Activated CD8-positive, alpha-beta T cell treated with anti-CD3 and anti-CD28 coated beads for 36 hours (primary cell): ENCODE measurements at regions not wholly inside any gene's neighbourhood (a gene's known extent, or its start where the extent isn't known, plus 50 kb on each side); places are given as distances from the start of the nearest gene placed in this dataset.

Experiments used
- ATAC-seq: fragments of 200-7000 bp; cut with Tn5 transposase; one replicate; pipeline ENCODE4 v1.10.0; 2021; ENCODE audit warnings: mild to moderate bottlenecking, moderate library complexity
- CTCF ChIA-PET: fragments of 350-600 bp; sonication (Branson Sonifier 250); formaldehyde crosslinking; loops from one replicate; lab custom pipeline; 2021; ENCODE audit warnings: antibody characterized with exemption; lab: Charles Lee
- POLR2A ChIA-PET: fragments of 350-600 bp; sonication (Branson Sonifier 250); formaldehyde crosslinking; loops from one replicate; lab custom pipeline; 2021; ENCODE audit warnings: antibody characterized with exemption; lab: Charles Lee
- DNase-seq: peaks from one replicate; pipeline ENCODE4 v3.0.0-alpha.2; 2020
- H3K27ac Mint-ChIP-seq: one replicate; pipeline ENCODE4 v1.8.0; 2021; ENCODE audit warnings: mild to moderate bottlenecking, mixed read lengths
- H3K27me3 Mint-ChIP-seq: one replicate; pipeline ENCODE4 v1.8.0; 2021; ENCODE audit warnings: mixed read lengths
- H3K36me3 Mint-ChIP-seq: one replicate; pipeline ENCODE4 v1.8.0; 2021; ENCODE audit warnings: low read depth, mixed read lengths
- H3K4me1 Mint-ChIP-seq: one replicate; pipeline ENCODE4 v1.8.0; 2021; ENCODE audit warnings: low read depth, mixed read lengths
- H3K4me3 Mint-ChIP-seq: one replicate; pipeline ENCODE4 v1.8.0; 2021; ENCODE audit warnings: mild to moderate bottlenecking, moderate library complexity, mixed read lengths
- H3K9me3 Mint-ChIP-seq: one replicate; pipeline ENCODE4 v1.8.0; 2021; ENCODE audit warnings: mixed read lengths
- intact Hi-C: fragments of 100-400 bp; cut with micrococcal nuclease; formaldehyde crosslinking; loops from one replicate; pipeline ENCODE4 v1.10.0; 2022
- TF ChIP-seq, protein P1 (sequence below): fragments of 200-600 bp; IDR thresholded peaks from one replicate; pipeline ENCODE4 v1.8.0; 2022; ENCODE audit warnings: antibody characterized with exemption, mild to moderate bottlenecking

DNA sequence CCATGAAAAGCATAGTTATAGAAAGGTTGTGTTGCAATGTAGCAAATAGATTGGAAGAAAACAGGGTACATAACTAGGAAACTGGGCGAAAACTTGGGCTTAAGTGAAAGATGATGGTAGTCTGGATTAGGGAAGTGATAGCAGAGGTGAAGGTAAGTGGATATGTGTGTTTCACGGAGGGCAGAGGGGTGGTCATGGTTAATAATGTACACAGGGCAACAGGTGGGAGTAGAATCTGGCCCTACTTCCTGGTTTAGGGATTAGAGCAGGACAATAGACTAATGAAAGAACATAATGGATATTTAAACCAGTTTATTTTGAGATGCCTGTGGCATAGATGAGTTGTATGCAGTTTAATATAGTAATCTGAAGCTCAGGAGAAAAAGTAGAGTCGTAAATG lies 257.3 kb upstream of the SPRY2 start:
- H3K27me3 Mint-ChIP-seq: no peaks in the 10 kb centered on the region
- H3K4me3 Mint-ChIP-seq: no peak overlapping the region
- H3K4me1 Mint-ChIP-seq: no peaks in the 10 kb centered on the region
- no peak overlapping the region for H3K27ac Mint-ChIP-seq
- ATAC-seq: no peak
- intact Hi-C loops: no loop called here
- POLR2A ChIA-PET: no interaction called here
- H3K9me3 Mint-ChIP-seq: no peaks in the 10 kb centered on the region
- H3K36me3 Mint-ChIP-seq: no peaks in the 10 kb centered on the region
- TF ChIP-seq, protein P1, sequence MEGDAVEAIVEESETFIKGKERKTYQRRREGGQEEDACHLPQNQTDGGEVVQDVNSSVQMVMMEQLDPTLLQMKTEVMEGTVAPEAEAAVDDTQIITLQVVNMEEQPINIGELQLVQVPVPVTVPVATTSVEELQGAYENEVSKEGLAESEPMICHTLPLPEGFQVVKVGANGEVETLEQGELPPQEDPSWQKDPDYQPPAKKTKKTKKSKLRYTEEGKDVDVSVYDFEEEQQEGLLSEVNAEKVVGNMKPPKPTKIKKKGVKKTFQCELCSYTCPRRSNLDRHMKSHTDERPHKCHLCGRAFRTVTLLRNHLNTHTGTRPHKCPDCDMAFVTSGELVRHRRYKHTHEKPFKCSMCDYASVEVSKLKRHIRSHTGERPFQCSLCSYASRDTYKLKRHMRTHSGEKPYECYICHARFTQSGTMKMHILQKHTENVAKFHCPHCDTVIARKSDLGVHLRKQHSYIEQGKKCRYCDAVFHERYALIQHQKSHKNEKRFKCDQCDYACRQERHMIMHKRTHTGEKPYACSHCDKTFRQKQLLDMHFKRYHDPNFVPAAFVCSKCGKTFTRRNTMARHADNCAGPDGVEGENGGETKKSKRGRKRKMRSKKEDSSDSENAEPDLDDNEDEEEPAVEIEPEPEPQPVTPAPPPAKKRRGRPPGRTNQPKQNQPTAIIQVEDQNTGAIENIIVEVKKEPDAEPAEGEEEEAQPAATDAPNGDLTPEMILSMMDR: no peak
- CTCF ChIA-PET: no interaction called here
- DNase-seq: no peak

DNA sequence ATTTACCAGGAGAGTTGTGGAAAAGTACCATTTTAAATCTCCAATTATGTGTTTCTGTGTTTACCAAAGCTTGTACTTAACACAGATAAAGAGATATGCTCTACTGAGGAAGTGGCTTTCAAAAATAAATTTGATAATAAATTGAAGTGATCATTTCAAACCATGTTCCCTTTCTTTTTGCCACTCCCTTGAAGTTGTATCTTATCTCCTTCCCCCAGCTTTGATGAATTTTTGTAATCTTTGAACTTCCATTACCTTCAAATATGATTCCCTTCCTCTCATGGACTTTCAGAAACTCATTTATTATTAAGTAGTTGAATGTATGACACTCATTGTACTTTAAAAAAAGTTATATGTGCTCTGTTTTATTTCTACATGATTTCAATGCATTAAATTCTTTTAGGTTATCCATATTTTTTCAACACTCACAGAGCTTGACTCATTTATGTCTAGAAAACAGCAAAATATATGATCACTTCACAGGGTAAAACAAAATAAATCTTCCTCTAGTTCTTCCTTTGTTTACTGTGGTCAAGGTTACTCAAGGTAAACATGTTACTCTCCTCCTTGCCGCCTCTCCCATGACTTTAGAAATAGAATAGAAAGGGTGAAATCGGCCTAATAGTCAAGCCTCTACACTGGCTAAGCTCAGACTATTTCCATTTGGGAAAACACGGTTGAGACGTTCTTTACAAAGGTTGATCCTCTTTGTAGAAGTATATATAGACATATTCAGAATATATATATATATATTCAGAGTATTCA lies 251.2 kb upstream of the SPRY2 start:
- TF ChIP-seq, protein P1: no peak
- ATAC-seq: no peak
- no peaks in the 10 kb centered on the region for H3K9me3 Mint-ChIP-seq
- no peaks in the 10 kb centered on the region for H3K27me3 Mint-ChIP-seq
- no peaks in the 10 kb centered on the region for H3K4me1 Mint-ChIP-seq
- H3K36me3 Mint-ChIP-seq: no peaks in the 10 kb centered on the region
- no peak overlapping the region for H3K27ac Mint-ChIP-seq
- no peak overlapping the region for H3K4me3 Mint-ChIP-seq
- ChIA-PET POLR2A (no interaction called here), CTCF (no interaction called here)
- intact Hi-C loops: no loop called here
- DNase-seq: no peak

DNA sequence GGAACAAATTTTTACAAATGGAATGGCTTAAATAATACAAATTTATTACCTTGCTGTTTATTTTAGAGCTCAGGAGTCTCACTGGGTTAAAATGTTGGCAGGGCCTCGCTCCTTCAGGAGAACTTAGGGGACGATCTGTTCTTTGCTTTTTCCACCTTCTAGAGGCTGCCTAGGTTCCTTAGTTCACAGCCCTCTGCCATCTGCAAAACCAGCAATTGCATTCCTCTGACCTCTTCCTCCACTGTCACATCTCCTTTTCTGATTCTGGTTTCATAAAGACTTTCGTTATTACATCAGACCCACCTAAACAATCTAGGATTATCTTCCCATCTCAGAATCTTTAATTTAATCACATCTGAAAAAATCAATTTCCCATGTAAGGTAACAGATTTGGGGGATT lies 249.6 kb upstream of the SPRY2 start:
- no peak overlapping the region for H3K4me3 Mint-ChIP-seq
- no peaks in the 10 kb centered on the region for H3K27me3 Mint-ChIP-seq
- POLR2A ChIA-PET: no interaction called here
- no peak overlapping the region for H3K27ac Mint-ChIP-seq
- ATAC-seq (no peak), DNase-seq (no peak)
- H3K36me3 Mint-ChIP-seq: no peaks in the 10 kb centered on the region
- intact Hi-C loops: no loop called here
- CTCF ChIA-PET: no interaction called here
- no peaks in the 10 kb centered on the region for H3K4me1 Mint-ChIP-seq
- TF ChIP-seq, protein P1: no peak
- H3K9me3 Mint-ChIP-seq: no peaks in the 10 kb centered on the region

DNA sequence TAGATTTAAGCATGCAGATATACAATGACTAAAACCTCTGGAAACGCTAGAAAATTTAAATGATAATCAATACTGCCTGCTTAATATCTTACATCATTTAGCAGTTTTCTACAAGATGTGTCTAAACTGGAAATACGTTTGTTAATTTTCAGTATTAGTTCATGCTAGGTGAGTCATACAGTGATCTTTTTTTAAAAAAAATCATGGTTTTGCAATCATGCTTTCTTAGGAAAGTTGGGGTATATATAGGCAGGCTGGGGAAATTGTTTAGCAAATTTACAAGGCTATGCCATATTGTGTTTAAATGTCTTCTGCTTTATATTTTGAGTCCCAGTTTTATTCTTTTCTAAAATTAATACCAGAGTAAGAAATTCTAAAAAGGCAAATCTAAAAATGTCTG lies 245.4 kb upstream of the SPRY2 start:
- intact Hi-C loops: no loop called here
- ChIA-PET POLR2A (no interaction called here), CTCF (no interaction called here)
- no peaks in the 10 kb centered on the region for H3K9me3 Mint-ChIP-seq
- no peak for DNase-seq
- ATAC-seq: no peak
- no peak overlapping the region for H3K27ac Mint-ChIP-seq
- H3K4me3 Mint-ChIP-seq: no peak overlapping the region
- no peaks in the 10 kb centered on the region for H3K36me3 Mint-ChIP-seq
- H3K4me1 Mint-ChIP-seq: no peaks in the 10 kb centered on the region
- no peaks in the 10 kb centered on the region for H3K27me3 Mint-ChIP-seq
- TF ChIP-seq, protein P1: no peak

DNA sequence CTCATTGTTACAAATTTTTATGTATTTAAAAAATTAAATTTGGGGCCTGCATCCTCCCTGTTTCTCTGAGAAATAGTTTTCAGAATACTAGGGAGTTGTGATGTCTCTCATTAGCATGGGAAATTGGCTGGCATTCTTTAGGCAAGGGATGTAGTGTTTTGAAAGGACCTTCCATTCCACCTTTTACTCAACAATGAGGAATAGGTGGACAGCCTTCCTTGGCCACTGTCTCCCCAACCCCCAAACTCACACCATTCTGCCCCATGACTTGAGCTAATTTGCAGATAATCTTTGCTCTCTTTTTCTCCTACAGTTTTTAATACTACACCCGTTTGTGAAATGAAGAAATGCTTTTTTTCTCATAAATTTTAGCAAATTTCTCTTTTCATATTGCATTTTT lies 244.6 kb upstream of the SPRY2 start:
- Mint-ChIP-seq H3K4me1 (no peaks in the 10 kb centered on the region), H3K4me3 (no peak overlapping the region), H3K9me3 (no peaks in the 10 kb centered on the region), H3K27me3 (no peaks in the 10 kb centered on the region), H3K36me3 (no peaks in the 10 kb centered on the region), H3K27ac (no peak overlapping the region)
- ATAC-seq (no peak), DNase-seq (no peak)
- TF ChIP-seq, protein P1: no peak
- CTCF ChIA-PET: no interaction called here
- intact Hi-C loops: no loop called here
- POLR2A ChIA-PET: no interaction called here
